ENCODE measurements at regions not wholly inside any gene's neighbourhood (a gene's known extent, or its start where the extent isn't known, plus 50 kb on each side); places are given as distances from the start of the nearest gene placed in this dataset.

DNA sequence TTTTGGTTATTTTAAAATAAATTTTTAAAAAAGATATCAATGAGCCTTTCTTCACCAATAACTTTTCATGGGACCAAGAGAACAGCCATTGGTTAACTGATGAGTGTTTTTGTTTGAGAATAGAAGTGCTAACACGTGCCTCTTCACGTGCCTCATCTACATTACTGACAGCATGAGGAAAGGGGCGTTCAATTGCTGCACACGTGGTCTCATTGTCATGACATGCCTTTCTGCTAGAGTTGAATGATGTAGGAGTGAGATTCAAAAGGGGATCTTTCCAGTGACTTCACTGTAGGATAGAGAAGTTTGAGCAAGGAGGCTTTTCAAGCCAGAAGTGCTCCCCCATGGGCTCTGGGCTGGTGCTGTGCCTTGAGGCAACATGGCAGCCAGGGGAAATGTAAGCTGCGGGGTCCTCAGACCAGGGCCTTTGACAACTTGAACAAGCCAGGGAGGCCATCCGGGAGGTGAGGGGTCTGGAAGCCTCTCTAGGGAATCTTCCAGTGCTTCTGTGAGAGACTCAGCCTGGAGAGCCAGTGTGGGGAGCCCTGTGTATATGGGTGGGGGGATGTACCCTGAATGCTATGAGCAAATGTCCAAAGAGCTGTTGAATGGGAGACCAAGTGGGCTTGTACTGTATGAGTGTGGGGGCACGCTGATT lies 51.2 kb upstream of the FSTL4 start:
- no peaks in the 10 kb centered on the region for H3K36me3 ChIP-seq
- H3K4me3 ChIP-seq = no peak overlapping the region
- H3K27ac ChIP-seq = no peak overlapping the region
- TF ChIP-seq POLR2A (IDR thresholded peaks at IDR 0.05) (no peak), CTCF (IDR thresholded peaks at IDR 0.05) (no peak), EP300 (IDR thresholded peaks at IDR 0.05) (no peak)
- H3K4me1 ChIP-seq = no peaks in the 10 kb centered on the region
- 79 to 83% methylated on average over 6 to 7 of the region's 7 CpGs for WGBS, 2 donors
- no peaks in the 10 kb centered on the region for H3K9me3 ChIP-seq
- DNase-seq (ENCODE audit: low spot score in 2 of 2) = no peak
- no peaks in the 10 kb centered on the region for H3K27me3 ChIP-seq

DNA sequence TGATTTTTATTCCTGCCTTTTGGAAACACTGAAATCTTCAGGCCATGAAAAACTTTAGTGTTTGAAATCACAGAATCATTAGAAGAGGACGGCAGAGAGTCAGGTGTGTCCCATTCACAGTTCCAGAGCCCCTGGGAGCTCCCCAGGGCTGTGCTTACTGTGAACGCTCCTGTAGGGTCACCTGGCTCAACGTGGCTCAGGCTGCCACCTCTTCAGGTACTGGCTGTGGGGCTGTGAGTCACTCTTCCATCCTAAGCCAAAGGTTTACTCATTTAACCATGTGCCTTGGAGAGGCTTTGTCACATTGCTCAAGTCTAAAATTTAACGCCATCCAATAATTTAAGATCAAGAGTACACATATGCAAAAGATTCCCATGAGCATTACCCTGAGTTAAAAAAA lies 50.2 kb upstream of the FSTL4 start:
- Histone ChIP-seq H3K9me3 (no peaks in the 10 kb centered on the region), H3K36me3 (no peaks in the 10 kb centered on the region), H3K4me3 (no peak overlapping the region), H3K27ac (no peak overlapping the region), H3K4me1 (no peaks in the 10 kb centered on the region), H3K27me3 (no peaks in the 10 kb centered on the region)
- no peak for DNase-seq (ENCODE audit: low spot score in 2 of 2)
- WGBS, 2 donors = 48 to 63% methylated on average over 4 of the region's 4 CpGs
- no peak for TF ChIP-seq EP300 (IDR thresholded peaks at IDR 0.05)
- TF ChIP-seq CTCF (IDR thresholded peaks at IDR 0.05) = no peak
- no peak for TF ChIP-seq POLR2A (IDR thresholded peaks at IDR 0.05)

Measured in tibial nerve (tissue), 4 donors.